HG02884 (cell line): ENCODE measurements at regions not wholly inside any gene's neighbourhood (a gene's known extent, or its start where the extent isn't known, plus 50 kb on each side); places are given as distances from the start of the nearest gene placed in this dataset.

Experiments
- ATAC-seq: cut with Tn5 transposase; IDR thresholded peaks from one replicate; pipeline ENCODE4 v1.9.1; 2021; ENCODE audit warnings: mild to moderate bottlenecking, moderate library complexity; ENCODE audit not compliant: unreplicated experiment

- ATAC-seq: no peak
Observed at GRCh38 chr10:78310481-78311080, 276.9 kb downstream of the RPS24 start.

GRCh38 chr10:78312197-78313047, 278.8 kb downstream of the RPS24 start:
- ATAC-seq: no peak

GRCh38 chr10:78313048-78313381, 279.4 kb downstream of the RPS24 start:
- ATAC-seq: no peak

GRCh38 chr10:78313636-78314035, 280.0 kb downstream of the RPS24 start:
- no peak for ATAC-seq

- no peak for ATAC-seq
Observed at GRCh38 chr10:78314651-78315050, 281.0 kb downstream of the RPS24 start.

- no peak for ATAC-seq
Observed at GRCh38 chr10:78316451-78316931, 282.8 kb downstream of the RPS24 start.

- no peak for ATAC-seq
Observed at GRCh38 chr10:78318305-78318704, 284.6 kb downstream of the RPS24 start.

- ATAC-seq: no peak
Observed at GRCh38 chr10:78319371-78319770, 285.7 kb downstream of the RPS24 start.

- no peak for ATAC-seq
Observed at GRCh38 chr10:78319841-78320240, 286.2 kb downstream of the RPS24 start.

GRCh38 chr10:78320506-78320905, 286.8 kb downstream of the RPS24 start:
- no peak for ATAC-seq

GRCh38 chr10:78321000-78321399, 287.3 kb downstream of the RPS24 start:
- ATAC-seq: no peak

GRCh38 chr10:78321500-78321899, 287.8 kb downstream of the RPS24 start:
- no peak for ATAC-seq

- ATAC-seq: no peak
Observed at GRCh38 chr10:78326372-78326771, 292.7 kb downstream of the RPS24 start.

- no peak for ATAC-seq
Observed at GRCh38 chr10:78327778-78328591, 294.3 kb downstream of the RPS24 start.

- ATAC-seq: no peak
Observed at GRCh38 chr10:78328592-78329404, 295.1 kb downstream of the RPS24 start.

GRCh38 chr10:78330884-78331283, 297.2 kb downstream of the RPS24 start:
- ATAC-seq: no peak

- no peak for ATAC-seq
Observed at GRCh38 chr10:78331391-78331922, 297.8 kb downstream of the RPS24 start.

- ATAC-seq: no peak
Observed at GRCh38 chr10:78332012-78332411, 298.3 kb downstream of the RPS24 start.

GRCh38 chr10:78332657-78333056, 299.0 kb downstream of the RPS24 start:
- ATAC-seq: no peak

- ATAC-seq: no peak
Observed at GRCh38 chr10:78333362-78334143, 299.9 kb downstream of the RPS24 start.
